H1 (cell line): ENCODE measurements at regions not wholly inside any gene's neighbourhood (a gene's known extent, or its start where the extent isn't known, plus 50 kb on each side); places are given as distances from the start of the nearest gene placed in this dataset.

Experiments
- CEBPB ChIP-seq: IDR thresholded peaks from 2 replicates; pipeline ENCODE4 v1.6.1; 2012; ENCODE audit warnings: low read depth, low read length
- CTBP2 ChIP-seq: IDR thresholded peaks from 2 replicates; pipeline ENCODE4 v1.7.0; 2011; ENCODE audit warnings: borderline replicate concordance, mild to moderate bottlenecking, moderate library complexity, mixed read lengths, low read length; ENCODE audit not compliant: insufficient read depth, insufficient read length
- RNF2 ChIP-seq: fragments of 200-900, 300-1000 bp; sonication (generic); IDR thresholded peaks from 2 replicates; pipeline ENCODE4 v1.7.1; 2016; ENCODE audit warnings: borderline replicate concordance, low read depth, mild to moderate bottlenecking, antibody characterized with exemption, low read length; ENCODE audit not compliant: poor library complexity, severe bottlenecking; ENCODE audit errors: missing control alignments
- TF ChIP-seq, protein P1 (sequence below): IDR thresholded peaks from 2 replicates; pipeline ENCODE4 v1.6.1; 2012; ENCODE audit warnings: low read length, inconsistent platforms

- TF ChIP-seq CTBP2 (no peak), RNF2 (no peak), CEBPB (no peak)
- TF ChIP-seq, protein P1, sequence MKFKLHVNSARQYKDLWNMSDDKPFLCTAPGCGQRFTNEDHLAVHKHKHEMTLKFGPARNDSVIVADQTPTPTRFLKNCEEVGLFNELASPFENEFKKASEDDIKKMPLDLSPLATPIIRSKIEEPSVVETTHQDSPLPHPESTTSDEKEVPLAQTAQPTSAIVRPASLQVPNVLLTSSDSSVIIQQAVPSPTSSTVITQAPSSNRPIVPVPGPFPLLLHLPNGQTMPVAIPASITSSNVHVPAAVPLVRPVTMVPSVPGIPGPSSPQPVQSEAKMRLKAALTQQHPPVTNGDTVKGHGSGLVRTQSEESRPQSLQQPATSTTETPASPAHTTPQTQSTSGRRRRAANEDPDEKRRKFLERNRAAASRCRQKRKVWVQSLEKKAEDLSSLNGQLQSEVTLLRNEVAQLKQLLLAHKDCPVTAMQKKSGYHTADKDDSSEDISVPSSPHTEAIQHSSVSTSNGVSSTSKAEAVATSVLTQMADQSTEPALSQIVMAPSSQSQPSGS, result no peak
Measured at GRCh38 chr6:62740596-62740995, 454.6 kb upstream of the KHDRBS2 start (continued).
